HPDE6-E6E7 (cell line): ENCODE measurements at regions not wholly inside any gene's neighbourhood (a gene's known extent, or its start where the extent isn't known, plus 50 kb on each side); places are given as distances from the start of the nearest gene placed in this dataset.
A peak's percentile ranks its signal among the peaks of the same experiment; 100 is the strongest.

ENCODE experiments used
- DNase-seq: peaks from one replicate; pipeline ENCODE4 v3.0.0; 2011; ENCODE audit warnings: missing footprints; ENCODE audit errors: extremely low spot score

GRCh38 chr7:19442016-19442785 is 266.6 kb downstream of the POLR1F start:
- peak; percentile 61 for DNase-seq

DNA sequence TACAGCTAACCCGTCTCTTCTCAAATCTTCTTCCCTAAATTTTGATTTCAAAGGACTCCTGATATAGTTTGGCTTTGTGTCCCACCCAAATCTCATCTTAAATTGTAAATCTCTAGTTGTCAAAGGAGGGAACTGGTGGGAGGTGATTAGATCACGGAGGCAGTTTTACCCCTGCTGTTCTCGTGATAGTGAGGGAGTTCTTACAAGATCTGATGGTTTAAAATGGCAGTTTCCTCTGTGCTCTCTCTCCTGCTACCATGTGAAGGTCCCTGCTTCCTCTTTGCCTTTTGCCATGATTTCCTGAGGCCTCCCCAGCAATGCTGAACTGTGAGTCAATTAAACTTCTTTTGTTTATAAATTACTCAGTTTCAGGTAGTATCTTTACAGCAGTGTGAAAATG is 269.3 kb downstream of the POLR1F start:
- DNase-seq: no peak

- no peak for DNase-seq
Measured at GRCh38 chr7:19437446-19437845, 271.4 kb downstream of the POLR1F start.

- no peak for DNase-seq
Measured at GRCh38 chr7:19427944-19428343, 280.9 kb downstream of the POLR1F start.

DNA sequence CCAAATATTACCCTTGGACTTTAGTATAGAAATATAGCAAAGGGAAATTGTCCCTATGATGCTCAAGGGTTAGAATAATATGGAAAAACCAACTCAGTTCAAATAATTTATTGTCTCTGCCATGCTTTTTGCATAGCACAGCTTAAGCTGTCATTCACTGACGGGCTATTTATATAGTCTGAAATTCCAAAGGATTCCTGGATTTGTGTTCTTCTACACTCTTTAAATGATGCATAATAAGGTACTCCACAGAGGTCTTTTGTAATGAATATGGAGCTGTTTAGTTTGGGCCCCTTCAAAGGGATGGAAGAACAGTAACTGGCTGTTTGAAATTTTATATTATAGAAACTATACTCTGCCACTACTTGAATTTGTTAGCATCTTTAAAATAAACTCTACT is 276.6 kb upstream of the FERD3L start:
- DNase-seq: no peak

GRCh38 chr7:19417231-19417630 is 272.0 kb upstream of the FERD3L start:
- DNase-seq: no peak

DNA sequence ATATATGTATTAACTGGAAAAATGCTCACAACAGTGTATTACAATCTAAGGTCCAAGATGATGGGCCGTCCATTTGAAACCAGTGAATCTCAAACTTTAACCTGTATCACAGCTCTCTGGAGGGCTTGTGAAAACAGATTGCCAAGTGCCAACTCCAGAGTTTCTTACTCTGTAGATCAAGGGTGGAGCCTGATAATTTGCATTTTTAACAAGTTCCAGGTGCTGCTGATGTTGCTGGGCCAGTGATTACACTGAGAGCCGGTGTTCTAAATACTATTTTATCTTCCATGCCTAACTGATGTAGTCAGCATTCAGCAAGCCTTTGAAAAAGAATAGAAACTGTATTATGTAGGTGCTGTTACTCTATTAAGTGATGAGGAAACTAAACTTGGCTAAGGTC is 269.9 kb upstream of the FERD3L start:
- no peak for DNase-seq

- DNase-seq: no peak
Measured at GRCh38 chr7:19413443-19413965, 268.3 kb upstream of the FERD3L start.

- DNase-seq: no peak
Measured at GRCh38 chr7:19410691-19411090, 265.5 kb upstream of the FERD3L start.

- DNase-seq: no peak
Measured at GRCh38 chr7:19410106-19410505, 264.9 kb upstream of the FERD3L start.

DNA sequence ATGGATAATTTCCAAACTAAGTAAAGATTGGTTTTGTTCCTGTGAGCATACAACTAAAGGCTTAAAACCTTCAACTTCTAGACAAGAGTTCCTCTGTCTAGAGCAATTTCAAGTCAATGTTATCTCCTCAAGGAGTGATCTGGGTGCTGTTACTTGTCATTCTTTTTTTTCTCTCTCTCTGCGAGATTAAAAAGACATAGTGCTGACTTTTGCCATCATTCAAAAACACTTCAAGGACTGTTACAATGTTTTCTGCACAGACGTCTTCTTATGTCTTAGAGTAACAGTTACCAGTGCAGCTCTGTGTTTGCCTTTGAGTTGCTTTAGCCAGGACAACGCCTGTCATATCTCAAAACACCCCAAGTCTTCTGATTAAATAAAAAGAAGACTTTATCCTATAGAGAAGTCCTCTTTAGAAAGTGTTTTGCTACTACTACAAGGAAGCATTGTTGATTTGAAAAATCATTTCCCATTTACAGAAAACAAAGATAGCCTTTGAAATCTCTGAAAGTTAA is 263.5 kb upstream of the FERD3L start:
- DNase-seq: no peak

- no peak for DNase-seq
Measured at GRCh38 chr7:19407270-19407669, 262.0 kb upstream of the FERD3L start.

GRCh38 chr7:19405541-19405940 is 260.3 kb upstream of the FERD3L start:
- DNase-seq: no peak

DNA sequence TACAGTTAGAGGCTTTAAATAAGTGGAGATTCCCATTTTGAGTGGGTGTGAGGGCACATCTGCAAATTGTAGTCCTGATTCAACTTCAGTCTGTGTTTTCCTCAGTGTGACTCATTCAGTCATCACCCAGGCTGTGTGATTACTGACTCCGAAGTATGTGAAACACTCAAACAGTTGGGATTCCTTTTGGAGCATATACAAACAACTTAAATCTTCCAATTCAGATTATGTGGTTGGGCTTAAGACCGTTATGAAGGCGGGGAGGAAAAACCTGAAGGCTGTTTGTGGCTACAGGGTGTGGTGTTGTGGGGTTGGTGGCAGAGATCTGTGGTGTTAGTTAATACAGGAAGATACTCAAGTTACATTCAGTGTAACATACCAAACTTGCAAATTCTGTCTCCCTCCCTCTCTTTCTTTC is 259.7 kb upstream of the FERD3L start:
- DNase-seq: peak; percentile 69

DNA sequence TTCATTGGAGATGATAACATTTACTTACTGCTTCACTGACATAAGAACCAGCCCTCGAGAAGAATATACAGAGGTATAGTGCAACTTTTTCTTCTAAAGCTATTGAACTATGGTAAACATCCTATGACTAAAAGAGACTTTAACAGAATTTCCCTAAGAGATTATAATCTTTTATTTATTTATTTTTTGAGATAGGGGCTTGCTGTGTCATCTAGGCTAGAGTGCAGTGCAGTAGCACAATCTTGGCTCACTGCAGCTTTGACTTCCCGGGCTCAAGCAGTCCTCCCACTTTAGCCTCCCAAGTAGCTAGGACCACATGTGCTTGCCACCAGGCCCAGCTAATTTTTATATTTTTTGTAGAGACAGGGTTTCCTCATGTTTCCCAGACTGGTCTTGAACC is 258.5 kb upstream of the FERD3L start:
- DNase-seq: no peak

DNA sequence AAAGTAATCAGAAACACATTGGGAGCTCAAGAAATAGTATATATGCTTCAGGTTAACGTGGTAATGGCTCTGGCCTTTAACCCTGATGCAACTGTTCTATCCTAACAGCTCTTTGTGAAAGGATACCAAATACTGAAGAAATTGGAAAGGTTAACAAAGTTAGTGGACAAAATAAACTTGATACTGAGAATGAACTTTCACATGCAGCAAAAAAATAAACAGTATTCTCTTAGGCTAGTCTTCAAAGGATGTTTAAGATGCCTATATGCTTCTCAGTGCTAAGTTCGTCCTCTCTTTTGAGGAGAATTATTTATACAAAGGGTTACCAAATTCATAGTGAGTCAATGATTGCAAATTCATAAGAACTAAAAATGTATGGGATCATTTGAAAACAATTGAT is 256.2 kb upstream of the FERD3L start:
- DNase-seq: no peak

GRCh38 chr7:19400758-19401254 is 255.6 kb upstream of the FERD3L start:
- DNase-seq: no peak

GRCh38 chr7:19397911-19398310 is 252.7 kb upstream of the FERD3L start:
- no peak for DNase-seq

DNA sequence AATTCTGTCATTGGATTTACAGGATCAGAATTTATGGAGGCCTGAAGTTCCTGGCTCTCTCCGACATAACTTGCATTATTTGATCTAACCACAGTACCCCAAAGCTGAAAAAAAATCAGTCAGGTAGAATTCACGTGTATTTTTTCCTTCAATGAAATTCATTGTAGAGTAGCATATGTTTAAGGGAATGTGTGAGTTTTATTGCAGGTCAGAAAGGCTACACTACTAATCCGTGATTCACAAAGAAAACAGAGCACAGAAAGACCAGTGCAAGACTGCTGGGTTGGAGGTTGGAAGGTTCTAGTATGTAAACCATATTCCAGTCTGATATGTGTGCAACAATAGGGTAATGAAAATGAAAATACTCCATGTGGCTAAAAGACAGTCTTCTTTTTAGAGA is 247.0 kb upstream of the FERD3L start:
- no peak for DNase-seq

DNA sequence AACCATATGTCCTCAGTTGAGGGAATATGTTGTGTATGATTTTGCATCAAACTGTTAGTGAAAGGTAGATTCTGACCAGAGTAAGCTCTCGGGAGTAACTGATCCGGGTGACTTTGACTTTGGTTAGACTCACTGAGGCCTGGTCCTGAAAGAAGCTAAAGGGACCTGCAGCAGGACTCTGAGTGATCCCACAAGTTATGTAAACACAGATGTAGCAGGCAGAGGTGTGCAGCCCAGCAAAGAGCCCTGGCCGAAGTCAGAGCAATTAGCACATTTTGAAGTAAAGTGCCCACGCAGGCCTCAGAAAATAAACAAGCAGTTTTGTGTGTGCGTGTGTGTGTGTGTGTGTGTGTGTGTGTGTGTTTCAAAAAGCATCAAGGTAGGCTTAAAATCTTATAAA is 245.6 kb upstream of the FERD3L start:
- DNase-seq: no peak

GRCh38 chr7:19381321-19381720 is 236.1 kb upstream of the FERD3L start:
- no peak for DNase-seq

DNA sequence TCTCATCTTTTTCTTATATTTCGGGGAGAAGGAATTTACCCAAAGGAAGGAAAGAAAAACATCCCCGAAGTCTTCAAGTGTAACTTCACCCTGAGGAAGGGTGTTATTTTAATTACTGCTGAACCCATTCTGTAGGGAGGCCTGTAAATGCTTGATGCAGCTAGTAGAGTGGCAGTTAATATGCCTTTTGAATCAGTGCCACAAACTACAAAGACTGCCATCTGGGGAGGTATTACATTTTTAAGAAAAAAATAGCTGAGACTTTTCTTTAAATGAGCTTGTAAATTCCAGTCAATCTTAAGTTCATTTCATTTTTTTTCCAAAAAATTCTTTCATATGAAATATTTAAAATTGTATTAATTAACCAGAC is 233.1 kb upstream of the FERD3L start:
- DNase-seq: no peak

- peak; percentile 8 for DNase-seq
Measured at GRCh38 chr7:19377611-19378344, 232.6 kb upstream of the FERD3L start.
